ENCODE measurements at regions not wholly inside any gene's neighbourhood (a gene's known extent, or its start where the extent isn't known, plus 50 kb on each side); places are given as distances from the start of the nearest gene placed in this dataset.

GRCh38 chr2:8620611-8621382 is 61.1 kb upstream of the ID2 start:
- Histone ChIP-seq H3K27ac (no peak overlapping the region), H3K9me3 (no peaks in the 10 kb centered on the region), H3K36me3 (no peaks in the 10 kb centered on the region), H3K4me1 (ENCODE audit: control insufficient read depth in 1 of 2, insufficient read depth in 1 of 2, low read depth in 1 of 2, low read length in 1 of 2) (no peaks in the 10 kb centered on the region), H3K4me3 (ENCODE audit: low read depth in 1 of 2, low read length in 1 of 2) (no peak overlapping the region), H3K27me3 (no peaks in the 10 kb centered on the region)
- TF ChIP-seq CTCF (IDR thresholded peaks at IDR 0.05): no peak

GRCh38 chr2:8622199-8622911 is 59.5 kb upstream of the ID2 start:
- no peak overlapping the region for H3K4me3 ChIP-seq (ENCODE audit: low read depth in 1 of 2, low read length in 1 of 2)

DNA sequence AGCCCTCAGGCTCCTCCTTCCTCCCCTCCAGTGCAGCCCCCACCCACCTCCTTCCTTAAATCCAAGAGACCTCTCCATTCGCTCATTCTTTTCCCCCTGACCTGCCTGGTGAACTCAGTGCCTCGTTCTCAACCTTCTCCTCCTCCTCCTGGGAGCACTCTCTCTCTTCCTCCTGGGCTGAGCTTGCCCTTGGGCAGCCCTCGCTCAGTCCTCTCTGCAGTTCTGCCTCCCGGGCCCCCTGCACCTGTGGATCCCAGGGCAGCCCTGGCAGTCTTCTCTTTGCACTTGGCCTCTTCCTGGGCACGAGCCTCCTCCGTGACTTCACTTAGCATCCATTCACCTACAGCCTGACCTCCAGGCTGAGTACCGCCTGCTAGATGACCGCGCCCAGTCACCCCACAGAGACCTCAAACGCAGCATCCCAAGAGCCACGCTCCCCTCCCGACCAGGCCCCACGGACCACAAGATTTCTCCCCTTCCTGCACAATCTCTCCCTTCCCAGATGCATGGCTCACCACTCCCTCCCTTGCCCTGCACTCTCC is 58.9 kb upstream of the ID2 start:
- no peak overlapping the region for H3K27ac ChIP-seq
- H3K9me3 ChIP-seq: no peaks in the 10 kb centered on the region
- no peak overlapping the region for H3K4me3 ChIP-seq (ENCODE audit: low read depth in 1 of 2, low read length in 1 of 2)
- no peaks in the 10 kb centered on the region for H3K36me3 ChIP-seq
- no peak for TF ChIP-seq CTCF (IDR thresholded peaks at IDR 0.05)
- H3K27me3 ChIP-seq: no peaks in the 10 kb centered on the region
- H3K4me1 ChIP-seq (ENCODE audit: control insufficient read depth in 1 of 2, insufficient read depth in 1 of 2, low read depth in 1 of 2, low read length in 1 of 2): no peaks in the 10 kb centered on the region

More at GRCh38 chr2:8622199-8622911, 59.5 kb upstream of the ID2 start:
- H3K27ac ChIP-seq: no peak overlapping the region
- no peaks in the 10 kb centered on the region for H3K27me3 ChIP-seq
- no peaks in the 10 kb centered on the region for H3K4me1 ChIP-seq (ENCODE audit: control insufficient read depth in 1 of 2, insufficient read depth in 1 of 2, low read depth in 1 of 2, low read length in 1 of 2)
- no peaks in the 10 kb centered on the region for H3K9me3 ChIP-seq
- TF ChIP-seq CTCF (IDR thresholded peaks at IDR 0.05): no peak
- H3K36me3 ChIP-seq: no peaks in the 10 kb centered on the region

- Histone ChIP-seq H3K27me3 (no peaks in the 10 kb centered on the region), H3K9me3 (no peaks in the 10 kb centered on the region), H3K36me3 (no peaks in the 10 kb centered on the region), H3K4me1 (ENCODE audit: control insufficient read depth in 1 of 2, insufficient read depth in 1 of 2, low read depth in 1 of 2, low read length in 1 of 2) (no peaks in the 10 kb centered on the region), H3K27ac (no peak overlapping the region), H3K4me3 (ENCODE audit: low read depth in 1 of 2, low read length in 1 of 2) (no peak overlapping the region)
- TF ChIP-seq CTCF (IDR thresholded peaks at IDR 0.05): no peak
Measured at GRCh38 chr2:8623576-8623957, 58.3 kb upstream of the ID2 start.

DNA sequence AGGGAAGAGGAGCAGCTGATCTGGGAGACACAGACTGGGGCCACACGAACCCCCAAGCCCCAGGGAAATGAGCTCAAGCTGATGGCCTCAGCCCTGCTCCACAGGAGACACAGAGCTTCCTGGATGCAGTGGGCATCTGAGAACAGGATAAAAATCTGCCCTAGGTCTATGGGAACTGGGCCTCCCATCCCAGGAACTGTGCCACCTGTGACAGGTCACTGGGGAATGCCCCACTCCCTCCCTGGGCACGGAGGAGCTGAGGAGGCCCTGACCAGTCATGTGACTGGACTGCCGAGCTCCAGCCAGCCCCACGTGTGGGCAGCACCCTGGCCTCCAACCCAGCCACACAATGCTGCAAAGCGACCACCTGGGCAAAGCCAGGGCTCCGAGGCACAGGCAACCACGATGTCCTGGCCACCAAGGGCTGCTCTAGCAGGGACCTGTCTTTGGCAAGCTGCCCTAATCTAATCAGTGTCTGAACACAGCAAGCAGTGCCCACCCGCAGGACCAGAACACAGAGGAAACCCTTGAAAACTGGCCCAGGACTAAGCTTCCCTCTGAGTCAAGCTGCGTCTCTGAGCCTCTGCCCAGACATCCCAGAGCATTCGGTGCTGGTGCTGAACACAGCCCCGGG is 57.8 kb upstream of the ID2 start:
- no peaks in the 10 kb centered on the region for H3K9me3 ChIP-seq
- no peaks in the 10 kb centered on the region for H3K27me3 ChIP-seq
- no peaks in the 10 kb centered on the region for H3K4me1 ChIP-seq (ENCODE audit: control insufficient read depth in 1 of 2, insufficient read depth in 1 of 2, low read depth in 1 of 2, low read length in 1 of 2)
- no peaks in the 10 kb centered on the region for H3K36me3 ChIP-seq
- H3K4me3 ChIP-seq (ENCODE audit: low read depth in 1 of 2, low read length in 1 of 2): no peak overlapping the region
- no peak for TF ChIP-seq CTCF (IDR thresholded peaks at IDR 0.05)
- H3K27ac ChIP-seq: no peak overlapping the region
